ENCODE measurements at regions not wholly inside any gene's neighbourhood (a gene's known extent, or its start where the extent isn't known, plus 50 kb on each side); places are given as distances from the start of the nearest gene placed in this dataset.
A peak's percentile ranks its signal among the peaks of the same experiment; 100 is the strongest.

- DNase-seq: peak in 1 of 3 donors; percentile 12
- H3K4me3 ChIP-seq: no peak overlapping the region
- TF ChIP-seq CTCF (IDR thresholded peaks at IDR 0.05): no peak
- no peak for ATAC-seq
- H3K4me1 ChIP-seq (ENCODE audit: low read depth): no peaks in the 10 kb centered on the region
- H3K36me3 ChIP-seq (ENCODE audit: low read depth): no peaks in the 10 kb centered on the region
- intact Hi-C loops (cut with DNase I, micrococcal nuclease): no loop called here
- no peaks in the 10 kb centered on the region for H3K9me3 ChIP-seq
These were observed 75.6 kb upstream of the SOX3 start for GRCh38 chrX:140580478-140580877.

DNA sequence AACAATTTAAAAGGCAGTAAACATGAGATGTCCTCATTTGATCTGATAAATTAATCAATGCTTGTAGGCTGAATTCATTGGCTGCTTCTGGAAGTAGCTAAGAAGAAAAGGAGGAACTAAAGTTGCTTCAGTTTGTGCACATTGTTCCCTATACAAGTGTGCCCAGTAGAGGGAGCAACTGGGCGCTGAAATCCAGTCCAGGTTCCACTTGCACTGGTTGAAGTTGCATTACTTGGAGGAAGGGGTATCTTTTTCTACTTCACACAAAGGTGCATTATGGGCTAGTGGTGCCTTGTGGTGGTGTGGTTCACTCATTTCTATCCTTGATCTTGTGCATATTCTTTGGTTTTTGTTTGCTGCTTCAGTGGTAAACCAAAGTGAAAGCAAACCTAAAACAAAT, 67.9 kb upstream of the SOX3 start:
- Histone ChIP-seq H3K36me3 (ENCODE audit: low read depth) (no peaks in the 10 kb centered on the region), H3K4me1 (ENCODE audit: low read depth) (no peaks in the 10 kb centered on the region), H3K9me3 (no peaks in the 10 kb centered on the region), H3K4me3 (no peak overlapping the region)
- TF ChIP-seq CTCF (IDR thresholded peaks at IDR 0.05): no peak
- ATAC-seq: peak; percentile 58
- DNase-seq: peak in 1 of 3 donors; percentile 40
- intact Hi-C loops (cut with DNase I, micrococcal nuclease): no loop called here

DNA sequence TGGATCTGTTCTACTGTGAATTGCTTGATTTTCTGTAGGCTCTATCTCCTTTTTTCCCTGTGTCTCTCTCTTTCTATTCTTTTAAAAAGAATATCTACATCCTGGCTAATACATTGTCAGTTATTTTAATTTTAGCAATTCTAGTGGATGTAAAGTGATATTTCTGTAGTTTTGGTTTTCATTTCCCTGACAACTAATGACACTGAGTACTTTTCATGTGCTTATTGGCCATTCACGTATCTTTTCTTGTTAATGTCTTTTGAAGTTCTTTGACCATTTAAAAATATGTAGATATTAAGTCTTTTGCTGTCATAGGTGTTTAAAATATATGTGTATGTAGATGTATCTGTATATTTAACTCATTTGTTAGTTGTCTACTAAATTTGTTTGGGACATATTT, 59.0 kb upstream of the SOX3 start:
- Histone ChIP-seq H3K4me1 (ENCODE audit: low read depth) (no peaks in the 10 kb centered on the region), H3K4me3 (no peak overlapping the region), H3K9me3 (no peaks in the 10 kb centered on the region), H3K36me3 (ENCODE audit: low read depth) (no peaks in the 10 kb centered on the region)
- TF ChIP-seq CTCF (IDR thresholded peaks at IDR 0.05): no peak
- DNase-seq (no peak), ATAC-seq (no peak)
- intact Hi-C loops (cut with DNase I, micrococcal nuclease): no loop called here

Data from mucosa of descending colon (tissue), 3 donors.